HUES6 (cell line): ENCODE measurements at regions not wholly inside any gene's neighbourhood (a gene's known extent, or its start where the extent isn't known, plus 50 kb on each side); places are given as distances from the start of the nearest gene placed in this dataset.

Experiments used
- H3K27ac ChIP-seq: 2 replicates; pipeline ENCODE4 v1.7.0; 2013; ENCODE audit warnings: low read depth, mild to moderate bottlenecking, low read length, inconsistent platforms
- H3K27me3 ChIP-seq: 2 replicates; pipeline ENCODE4 v1.6.1; 2013; ENCODE audit warnings: low read length; ENCODE audit not compliant: control insufficient read depth, insufficient read depth
- H3K36me3 ChIP-seq: 2 replicates; pipeline ENCODE4 v1.6.1; 2013; ENCODE audit warnings: low read length; ENCODE audit not compliant: control insufficient read depth, insufficient read depth
- H3K4me1 ChIP-seq: 2 replicates; pipeline ENCODE4 v1.6.1; 2013; ENCODE audit warnings: low read length; ENCODE audit not compliant: control insufficient read depth, insufficient read depth
- H3K4me3 ChIP-seq: 2 replicates; pipeline ENCODE4 v1.5.1; 2013; ENCODE audit warnings: low read depth, low read length
- H3K9ac ChIP-seq: one replicate; pipeline ENCODE4 v1.6.1; 2013; ENCODE audit warnings: mild to moderate bottlenecking, low read length
- H3K9me3 ChIP-seq: 2 replicates; pipeline ENCODE4 v1.6.1; 2013; ENCODE audit warnings: low read depth, low read length; ENCODE audit not compliant: control insufficient read depth, insufficient read depth

DNA sequence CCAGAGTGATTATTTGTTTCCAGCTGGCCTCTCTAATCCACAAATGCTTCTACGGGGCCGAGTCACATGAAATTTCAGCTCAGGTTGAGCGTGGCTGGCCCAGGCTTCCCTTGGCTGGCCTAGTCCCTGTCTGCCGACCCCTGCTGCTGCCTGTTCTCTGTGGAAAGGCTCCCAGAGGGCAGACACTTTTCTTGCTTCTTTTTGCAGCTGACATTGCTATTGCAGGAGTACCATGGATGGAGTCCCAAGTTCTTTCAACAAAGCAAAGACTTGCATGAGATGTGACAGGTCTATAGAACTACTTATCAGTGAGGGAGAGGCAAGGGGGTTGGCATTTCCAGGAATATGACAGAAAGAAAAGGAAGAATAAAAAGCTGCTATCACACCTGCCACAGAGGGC lies 287.4 kb upstream of the ARRDC3 start:
- no peak overlapping the region for H3K27ac ChIP-seq
- no peaks in the 10 kb centered on the region for H3K27me3 ChIP-seq

DNA sequence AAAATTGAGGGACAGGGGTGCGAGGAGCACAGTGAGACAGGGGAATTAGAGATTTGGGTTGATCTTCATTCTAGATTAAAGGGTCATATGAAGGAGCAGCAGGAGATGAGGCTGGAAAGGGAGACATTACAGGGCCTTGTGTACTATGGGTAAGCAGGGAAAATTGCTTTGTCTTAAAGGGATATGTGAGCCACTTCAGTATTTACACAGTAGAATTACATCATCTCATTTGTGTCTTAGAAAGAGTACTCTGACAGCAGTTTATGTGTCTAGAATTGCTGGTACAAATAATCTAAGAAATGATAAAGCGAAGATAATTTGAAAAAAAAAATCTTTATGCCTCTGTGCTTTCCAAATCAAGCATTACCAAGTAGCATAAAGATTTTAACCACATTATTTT lies 287.0 kb upstream of the ARRDC3 start:
- Histone ChIP-seq H3K9me3 (no peaks in the 10 kb centered on the region), H3K4me1 (peaks cover 9% of the 10 kb centered on the region), H3K36me3 (no peaks in the 10 kb centered on the region), H3K27me3 (no peaks in the 10 kb centered on the region), H3K27ac (no peak overlapping the region), H3K4me3 (no peak overlapping the region), H3K9ac (no peak overlapping the region)

More for the DNA sequence above, 287.4 kb upstream of the ARRDC3 start:
- Histone ChIP-seq H3K4me3 (no peak overlapping the region), H3K9ac (no peak overlapping the region), H3K36me3 (no peaks in the 10 kb centered on the region), H3K4me1 (peaks cover 9% of the 10 kb centered on the region), H3K9me3 (no peaks in the 10 kb centered on the region)

DNA sequence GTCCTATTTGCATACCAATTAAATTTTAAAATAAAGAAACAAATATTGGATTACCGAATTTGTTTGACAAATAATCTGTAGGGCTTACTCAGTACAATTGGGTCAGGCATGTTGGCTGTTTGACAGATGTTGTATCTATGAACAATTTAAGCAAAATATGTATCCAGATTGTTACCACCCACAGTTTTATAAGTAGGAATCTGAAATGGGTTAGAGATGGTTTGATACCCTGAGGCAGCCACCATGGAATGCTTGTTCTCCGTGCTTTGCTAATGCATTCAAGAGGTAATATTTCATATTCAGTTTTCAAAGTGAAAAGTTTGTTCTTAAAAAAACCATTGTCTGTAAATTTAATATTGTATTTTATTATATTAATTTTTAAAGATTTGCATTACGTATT lies 285.1 kb upstream of the ARRDC3 start:
- H3K27me3 ChIP-seq: no peaks in the 10 kb centered on the region
- H3K4me3 ChIP-seq: no peak overlapping the region
- no peak overlapping the region for H3K27ac ChIP-seq
- H3K9me3 ChIP-seq: no peaks in the 10 kb centered on the region
- H3K36me3 ChIP-seq: no peaks in the 10 kb centered on the region
- H3K9ac ChIP-seq: no peak overlapping the region
- H3K4me1 ChIP-seq: peaks cover 9% of the 10 kb centered on the region

DNA sequence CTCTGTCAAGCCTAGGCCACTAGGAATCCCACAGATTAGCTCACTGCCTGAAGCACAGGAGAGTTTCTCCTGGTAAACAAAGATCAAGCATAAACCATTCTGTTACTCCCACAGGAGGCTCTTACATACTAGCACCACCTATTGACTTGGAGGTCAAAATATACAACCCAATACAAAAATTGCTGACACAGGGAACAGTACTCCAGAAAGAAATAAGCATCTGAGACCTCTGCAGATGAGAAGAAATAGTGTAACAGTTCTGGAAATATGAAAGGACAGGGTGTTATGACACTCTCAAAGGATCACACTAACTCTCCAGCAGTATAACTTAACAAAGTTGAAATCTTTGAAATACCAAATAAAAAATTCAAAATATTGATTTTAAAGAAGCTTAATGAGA lies 269.6 kb upstream of the ARRDC3 start:
- peaks cover 26% of the 10 kb centered on the region for H3K9me3 ChIP-seq
- H3K4me1 ChIP-seq: no peaks in the 10 kb centered on the region
- no peak overlapping the region for H3K9ac ChIP-seq
- no peak overlapping the region for H3K4me3 ChIP-seq
- H3K27me3 ChIP-seq: no peaks in the 10 kb centered on the region
- no peak overlapping the region for H3K27ac ChIP-seq
- no peaks in the 10 kb centered on the region for H3K36me3 ChIP-seq

DNA sequence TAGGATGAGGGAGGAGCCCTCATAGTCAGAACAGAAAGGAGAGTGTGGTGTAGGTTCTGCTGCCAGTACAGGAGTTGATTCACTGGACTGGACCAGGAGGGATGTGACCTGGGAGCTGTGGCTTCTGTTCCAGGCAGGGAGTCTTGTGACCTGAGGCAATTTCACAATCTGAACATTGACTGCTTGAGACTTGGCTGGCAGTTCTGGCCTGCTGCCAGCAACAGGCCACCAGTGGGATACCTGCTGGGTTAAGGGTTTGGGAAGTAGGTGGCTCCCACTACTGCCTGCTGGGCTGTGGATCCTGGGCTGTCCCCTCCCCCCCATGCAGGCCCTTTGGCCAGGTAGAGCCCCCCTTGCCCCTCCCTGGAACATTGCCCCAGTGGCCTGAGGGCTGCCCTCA lies 268.6 kb upstream of the ARRDC3 start:
- Histone ChIP-seq H3K4me3 (no peak overlapping the region), H3K36me3 (no peaks in the 10 kb centered on the region), H3K27ac (no peak overlapping the region), H3K27me3 (no peaks in the 10 kb centered on the region), H3K4me1 (no peaks in the 10 kb centered on the region), H3K9ac (no peak overlapping the region), H3K9me3 (peaks cover 17% of the 10 kb centered on the region; the same call in 1 of the 2 replicates)

DNA sequence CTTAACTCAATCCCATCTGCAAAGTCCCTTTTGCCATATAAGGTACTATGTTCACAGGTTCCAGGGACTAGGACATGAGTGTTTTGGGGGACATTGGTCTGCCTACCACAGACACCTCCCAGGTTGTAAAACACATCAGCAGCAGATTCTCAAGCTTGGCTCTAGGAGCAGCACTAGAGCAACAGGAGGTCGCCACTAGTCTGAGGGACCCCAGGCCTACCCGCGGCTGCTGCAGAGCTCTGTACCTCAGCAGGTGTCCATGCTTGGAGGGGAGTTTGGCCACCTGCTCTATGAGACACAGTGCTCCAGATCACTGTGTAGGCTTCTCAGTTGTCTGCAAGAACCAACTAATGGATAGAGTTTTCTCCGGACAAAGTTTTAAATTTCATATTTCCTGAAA lies 262.2 kb upstream of the ARRDC3 start:
- Histone ChIP-seq H3K27ac (no peak overlapping the region), H3K27me3 (no peaks in the 10 kb centered on the region), H3K9me3 (no peaks in the 10 kb centered on the region), H3K36me3 (no peaks in the 10 kb centered on the region), H3K9ac (no peak overlapping the region), H3K4me3 (no peak overlapping the region), H3K4me1 (peaks cover 3% of the 10 kb centered on the region)

DNA sequence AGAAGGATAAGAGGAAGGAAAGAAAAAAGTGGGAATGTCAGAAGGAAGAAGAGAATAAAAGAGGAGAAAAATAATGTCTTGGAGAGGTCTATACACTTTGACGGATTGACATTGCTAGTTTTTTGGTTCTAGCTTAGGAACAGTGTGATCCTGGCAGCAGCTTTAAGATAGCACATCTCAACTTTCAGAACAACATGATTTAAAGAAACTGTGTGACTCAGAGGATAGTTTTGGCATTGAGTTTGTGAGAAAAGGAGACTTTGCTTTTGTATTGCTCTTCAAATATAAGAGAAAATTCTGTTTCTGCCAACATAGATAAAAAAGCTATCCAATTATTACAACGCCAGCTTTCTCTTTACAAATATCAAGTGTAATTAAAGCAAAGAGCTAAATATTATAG lies 260.7 kb upstream of the ARRDC3 start:
- Histone ChIP-seq H3K4me1 (peaks cover 10% of the 10 kb centered on the region), H3K27ac (no peak overlapping the region), H3K27me3 (no peaks in the 10 kb centered on the region), H3K36me3 (no peaks in the 10 kb centered on the region), H3K9me3 (no peaks in the 10 kb centered on the region), H3K4me3 (no peak overlapping the region), H3K9ac (no peak overlapping the region)

DNA sequence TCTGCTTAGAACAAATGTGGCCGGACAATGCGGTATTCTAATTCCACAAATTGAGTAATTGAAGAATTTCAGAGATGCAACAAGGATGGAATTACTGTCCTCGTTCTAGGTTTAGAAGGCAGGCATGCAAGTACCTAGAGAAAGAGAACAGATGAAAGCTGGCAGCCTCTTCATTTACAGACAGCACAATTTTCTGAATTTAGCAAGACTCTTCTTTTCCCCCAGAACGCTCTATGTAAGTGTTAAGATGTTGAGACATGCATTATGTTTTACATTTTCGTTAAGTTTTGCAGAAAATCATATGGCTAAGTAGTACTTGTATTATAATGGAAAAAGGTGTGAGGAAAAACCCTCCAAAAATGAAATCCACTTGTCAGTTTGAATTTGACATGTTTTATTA lies 259.5 kb upstream of the ARRDC3 start:
- no peaks in the 10 kb centered on the region for H3K36me3 ChIP-seq
- peaks cover 10% of the 10 kb centered on the region for H3K4me1 ChIP-seq
- no peaks in the 10 kb centered on the region for H3K27me3 ChIP-seq
- no peak overlapping the region for H3K9ac ChIP-seq
- no peak overlapping the region for H3K4me3 ChIP-seq
- no peaks in the 10 kb centered on the region for H3K9me3 ChIP-seq
- no peak overlapping the region for H3K27ac ChIP-seq

DNA sequence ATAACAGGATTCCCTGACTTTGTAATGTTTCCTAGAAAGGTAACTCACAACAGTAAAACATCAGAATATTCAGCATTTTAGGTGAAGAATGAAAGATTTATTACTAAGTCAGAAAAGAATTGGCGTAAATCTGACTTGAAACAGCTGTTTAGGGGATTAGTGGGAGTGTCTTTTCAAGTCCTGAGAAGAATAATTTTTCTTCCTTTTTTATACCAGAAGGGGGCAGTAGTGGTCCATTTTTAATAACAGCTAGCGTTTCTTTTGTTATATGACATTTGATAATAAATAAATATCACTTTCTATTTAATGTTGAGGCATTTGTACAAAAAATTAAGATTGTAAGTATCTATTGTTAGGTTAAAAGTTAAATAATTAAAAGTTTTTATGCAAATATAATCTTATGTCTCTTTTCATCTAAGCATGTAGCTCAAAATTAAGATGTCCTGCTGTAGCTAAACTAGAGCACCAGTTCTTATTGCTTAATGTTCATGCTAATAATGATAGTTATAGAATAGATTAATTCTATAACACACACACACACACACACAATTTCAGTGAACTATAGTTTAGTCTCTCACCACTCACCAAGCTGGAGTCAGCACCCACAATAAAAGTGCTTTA lies 258.7 kb upstream of the ARRDC3 start:
- Histone ChIP-seq H3K9me3 (no peaks in the 10 kb centered on the region), H3K4me1 (peaks cover 10% of the 10 kb centered on the region), H3K27ac (no peak overlapping the region)

DNA sequence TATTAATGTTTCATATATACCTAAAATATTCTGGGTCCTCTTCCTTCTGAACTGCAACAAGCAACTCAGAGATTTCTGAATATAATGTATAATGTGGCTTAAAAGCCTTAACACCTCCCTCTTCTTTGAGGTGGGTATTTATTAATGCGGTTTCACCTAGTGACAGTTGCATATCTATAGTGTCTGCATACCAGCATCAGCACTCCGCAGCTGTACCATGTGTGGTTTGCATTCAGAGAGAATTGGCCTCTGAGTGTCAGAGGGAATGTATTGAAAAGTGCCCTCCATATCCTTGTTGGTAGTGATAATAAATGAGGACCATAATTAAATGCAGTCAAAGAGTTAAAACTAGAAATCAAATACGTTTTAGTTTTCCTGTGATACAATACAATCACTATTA lies 256.6 kb upstream of the ARRDC3 start:
- H3K27me3 ChIP-seq: no peaks in the 10 kb centered on the region
- H3K4me3 ChIP-seq: no peak overlapping the region
- no peaks in the 10 kb centered on the region for H3K9me3 ChIP-seq
- H3K36me3 ChIP-seq: no peaks in the 10 kb centered on the region
- H3K9ac ChIP-seq: no peak overlapping the region
- H3K27ac ChIP-seq: no peak overlapping the region
- peaks cover 7% of the 10 kb centered on the region; the same call in 1 of the 2 replicates for H3K4me1 ChIP-seq

More for the DNA sequence above, 258.7 kb upstream of the ARRDC3 start:
- no peaks in the 10 kb centered on the region for H3K27me3 ChIP-seq
- no peak overlapping the region for H3K4me3 ChIP-seq
- no peaks in the 10 kb centered on the region for H3K36me3 ChIP-seq
- no peak overlapping the region for H3K9ac ChIP-seq

DNA sequence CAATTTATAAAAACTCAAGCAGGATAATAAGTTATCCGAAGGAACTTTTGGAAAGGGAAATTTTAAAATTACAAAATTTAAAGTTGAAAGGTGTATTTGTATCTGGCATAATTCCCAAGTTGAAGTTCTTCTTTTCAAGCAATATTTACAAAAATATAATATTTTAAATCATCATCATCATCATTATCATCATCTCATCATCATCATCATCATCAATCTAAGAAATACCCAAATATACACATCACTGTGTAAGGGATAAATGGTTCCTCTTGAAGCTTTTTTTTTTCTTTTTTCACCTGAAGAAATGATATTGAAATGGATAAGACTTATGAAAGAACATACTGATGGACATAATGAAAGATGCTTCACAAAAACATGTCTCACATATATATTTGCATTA lies 254.9 kb upstream of the ARRDC3 start:
- H3K9me3 ChIP-seq: no peaks in the 10 kb centered on the region
- peaks cover 7% of the 10 kb centered on the region; the same call in 1 of the 2 replicates for H3K4me1 ChIP-seq
- H3K9ac ChIP-seq: no peak overlapping the region
- H3K27me3 ChIP-seq: no peaks in the 10 kb centered on the region
- no peaks in the 10 kb centered on the region for H3K36me3 ChIP-seq
- no peak overlapping the region for H3K4me3 ChIP-seq
- H3K27ac ChIP-seq: no peak overlapping the region
